ENCODE measurements at regions not wholly inside any gene's neighbourhood (a gene's known extent, or its start where the extent isn't known, plus 50 kb on each side); places are given as distances from the start of the nearest gene placed in this dataset.

DNA sequence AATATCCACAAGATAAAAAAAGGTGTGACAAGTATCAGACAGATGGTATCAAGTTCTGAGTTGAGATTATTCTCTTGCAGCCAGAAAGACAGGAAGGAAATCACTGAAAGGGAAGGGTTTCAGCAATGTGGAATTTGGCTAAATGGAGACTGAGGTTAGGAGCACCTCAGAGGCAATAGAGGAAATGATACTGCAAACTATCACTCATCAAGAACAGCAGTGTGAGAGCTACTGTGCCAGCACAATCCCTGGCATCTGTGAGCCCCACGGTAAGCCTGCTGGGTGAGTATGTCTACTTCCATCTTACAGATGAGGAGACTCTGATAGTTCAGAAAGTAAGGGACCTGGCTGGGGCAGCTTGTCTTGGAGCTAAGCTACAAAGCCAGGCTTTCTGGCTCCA, 162.0 kb downstream of the SALL1 start:
- no peak for DNase-seq
- Histone ChIP-seq H3K27me3 (ENCODE audit: insufficient read depth, low read length, poor library complexity) (no peaks in the 10 kb centered on the region), H3K4me1 (ENCODE audit: insufficient read depth, low read length) (no peaks in the 10 kb centered on the region), H3K9ac (ENCODE audit: low read depth, low read length) (no peak overlapping the region), H3K36me3 (ENCODE audit: insufficient read depth, low read length) (no peaks in the 10 kb centered on the region), H3K4me3 (ENCODE audit: low read depth in 1 of 2, low read length in 2 of 2) (no peak overlapping the region), H3K79me2 (ENCODE audit: insufficient read depth, low read length) (no peaks in the 10 kb centered on the region), H2AFZ (ENCODE audit: low read depth, low read length) (no peak overlapping the region), H3K9me3 (ENCODE audit: insufficient read depth, low read length, severe bottlenecking) (no peaks in the 10 kb centered on the region), H4K20me1 (ENCODE audit: insufficient read depth, low read length) (no peaks in the 10 kb centered on the region), H3K27ac (ENCODE audit: low read length) (no peak overlapping the region), H3K4me2 (ENCODE audit: insufficient read depth, low read length) (no peak overlapping the region)
- no peak for ATAC-seq (ENCODE audit: insufficient read depth, low read depth)
- TF ChIP-seq, protein P1, sequence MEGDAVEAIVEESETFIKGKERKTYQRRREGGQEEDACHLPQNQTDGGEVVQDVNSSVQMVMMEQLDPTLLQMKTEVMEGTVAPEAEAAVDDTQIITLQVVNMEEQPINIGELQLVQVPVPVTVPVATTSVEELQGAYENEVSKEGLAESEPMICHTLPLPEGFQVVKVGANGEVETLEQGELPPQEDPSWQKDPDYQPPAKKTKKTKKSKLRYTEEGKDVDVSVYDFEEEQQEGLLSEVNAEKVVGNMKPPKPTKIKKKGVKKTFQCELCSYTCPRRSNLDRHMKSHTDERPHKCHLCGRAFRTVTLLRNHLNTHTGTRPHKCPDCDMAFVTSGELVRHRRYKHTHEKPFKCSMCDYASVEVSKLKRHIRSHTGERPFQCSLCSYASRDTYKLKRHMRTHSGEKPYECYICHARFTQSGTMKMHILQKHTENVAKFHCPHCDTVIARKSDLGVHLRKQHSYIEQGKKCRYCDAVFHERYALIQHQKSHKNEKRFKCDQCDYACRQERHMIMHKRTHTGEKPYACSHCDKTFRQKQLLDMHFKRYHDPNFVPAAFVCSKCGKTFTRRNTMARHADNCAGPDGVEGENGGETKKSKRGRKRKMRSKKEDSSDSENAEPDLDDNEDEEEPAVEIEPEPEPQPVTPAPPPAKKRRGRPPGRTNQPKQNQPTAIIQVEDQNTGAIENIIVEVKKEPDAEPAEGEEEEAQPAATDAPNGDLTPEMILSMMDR (IDR thresholded peaks at IDR 0.05; ENCODE audit: borderline replicate concordance, extremely low read depth, low read length, poor library complexity, severe bottlenecking): no peak
- no peak for TF ChIP-seq EZH2 (IDR thresholded peaks at IDR 0.05; ENCODE audit: borderline replicate concordance, low read depth, low read length, severe bottlenecking)

DNA sequence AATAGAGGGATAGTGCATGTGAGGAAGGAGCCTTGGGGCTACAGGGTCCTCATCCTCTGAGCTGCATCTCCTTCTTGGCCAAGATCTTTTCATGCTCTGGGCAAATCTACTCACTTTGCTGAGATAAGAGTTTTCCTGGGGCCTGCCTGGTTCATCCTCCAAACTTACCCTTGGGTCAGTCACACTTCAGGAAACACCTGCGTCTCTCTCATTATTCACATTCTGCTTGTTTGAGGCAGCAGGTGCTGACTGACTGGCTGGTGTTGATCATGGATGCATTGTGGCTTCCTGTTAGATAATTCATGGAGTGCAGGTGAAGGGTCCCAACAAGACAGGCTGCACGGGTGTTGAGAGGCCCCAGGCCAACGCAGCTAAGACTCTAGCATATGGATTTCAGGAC, 162.6 kb downstream of the SALL1 start:
- Histone ChIP-seq H3K9ac (ENCODE audit: low read depth, low read length) (no peak overlapping the region), H3K4me2 (ENCODE audit: insufficient read depth, low read length) (no peak overlapping the region), H3K9me3 (ENCODE audit: insufficient read depth, low read length, severe bottlenecking) (no peaks in the 10 kb centered on the region), H3K79me2 (ENCODE audit: insufficient read depth, low read length) (no peaks in the 10 kb centered on the region), H3K27ac (ENCODE audit: low read length) (no peak overlapping the region), H3K27me3 (ENCODE audit: insufficient read depth, low read length, poor library complexity) (no peaks in the 10 kb centered on the region), H3K36me3 (ENCODE audit: insufficient read depth, low read length) (no peaks in the 10 kb centered on the region), H4K20me1 (ENCODE audit: insufficient read depth, low read length) (no peaks in the 10 kb centered on the region), H3K4me3 (ENCODE audit: low read depth in 1 of 2, low read length in 2 of 2) (no peak overlapping the region), H3K4me1 (ENCODE audit: insufficient read depth, low read length) (no peaks in the 10 kb centered on the region), H2AFZ (ENCODE audit: low read depth, low read length) (no peak overlapping the region)
- DNase-seq (no peak), ATAC-seq (ENCODE audit: insufficient read depth, low read depth) (no peak)
- TF ChIP-seq, protein P1 (IDR thresholded peaks at IDR 0.05; ENCODE audit: borderline replicate concordance, extremely low read depth, low read length, poor library complexity, severe bottlenecking): no peak
- TF ChIP-seq EZH2 (IDR thresholded peaks at IDR 0.05; ENCODE audit: borderline replicate concordance, low read depth, low read length, severe bottlenecking): no peak

DNA sequence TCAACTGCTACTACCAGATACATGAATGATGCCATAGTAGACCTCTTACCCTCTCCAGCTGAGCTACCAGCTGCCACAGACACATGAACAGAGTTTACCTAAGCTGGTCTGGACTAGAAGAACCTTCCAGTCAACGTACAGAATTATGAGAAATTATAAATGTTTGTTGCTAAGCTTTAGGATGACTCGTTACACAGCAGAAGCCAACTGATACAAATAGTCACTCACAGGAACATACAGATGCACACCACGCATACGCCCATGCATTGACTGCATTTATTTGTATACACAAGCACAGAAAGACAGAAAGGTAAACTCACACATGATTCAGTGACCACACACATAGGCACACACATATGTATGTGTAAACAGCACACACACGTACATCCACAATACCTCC, 164.6 kb downstream of the SALL1 start:
- Histone ChIP-seq H3K36me3 (ENCODE audit: insufficient read depth, low read length) (no peaks in the 10 kb centered on the region), H3K4me1 (ENCODE audit: insufficient read depth, low read length) (no peaks in the 10 kb centered on the region), H2AFZ (ENCODE audit: low read depth, low read length) (no peak overlapping the region), H3K4me2 (ENCODE audit: insufficient read depth, low read length) (no peak overlapping the region), H3K27me3 (ENCODE audit: insufficient read depth, low read length, poor library complexity) (no peaks in the 10 kb centered on the region), H3K79me2 (ENCODE audit: insufficient read depth, low read length) (no peaks in the 10 kb centered on the region), H4K20me1 (ENCODE audit: insufficient read depth, low read length) (no peaks in the 10 kb centered on the region), H3K4me3 (ENCODE audit: low read depth in 1 of 2, low read length in 2 of 2) (no peak overlapping the region), H3K27ac (ENCODE audit: low read length) (no peak overlapping the region), H3K9ac (ENCODE audit: low read depth, low read length) (no peak overlapping the region), H3K9me3 (ENCODE audit: insufficient read depth, low read length, severe bottlenecking) (no peaks in the 10 kb centered on the region)
- ATAC-seq (ENCODE audit: insufficient read depth, low read depth) (no peak), DNase-seq (no peak)
- TF ChIP-seq, protein P1 (IDR thresholded peaks at IDR 0.05; ENCODE audit: borderline replicate concordance, extremely low read depth, low read length, poor library complexity, severe bottlenecking): no peak
- no peak for TF ChIP-seq EZH2 (IDR thresholded peaks at IDR 0.05; ENCODE audit: borderline replicate concordance, low read depth, low read length, severe bottlenecking)

DNA sequence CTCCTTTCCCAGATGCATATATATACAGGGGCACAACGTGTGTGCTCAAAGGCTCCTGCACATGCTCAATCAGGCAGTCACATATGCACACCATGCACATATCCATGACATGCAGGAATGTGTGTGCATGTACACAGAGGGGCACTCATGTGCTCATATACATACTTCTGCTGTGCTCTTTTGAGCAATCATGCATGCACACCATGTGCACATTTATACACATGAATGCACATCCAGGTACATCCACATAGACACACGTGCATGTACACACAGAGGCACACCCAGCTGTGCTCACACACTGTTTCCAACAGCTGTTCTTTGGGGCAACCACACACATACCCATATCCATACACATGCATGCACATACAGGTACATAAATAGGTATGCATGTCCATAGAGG, 165.3 kb downstream of the SALL1 start:
- no peak overlapping the region for H2AFZ ChIP-seq (ENCODE audit: low read depth, low read length)
- no peaks in the 10 kb centered on the region for H4K20me1 ChIP-seq (ENCODE audit: insufficient read depth, low read length)
- no peak overlapping the region for H3K4me2 ChIP-seq (ENCODE audit: insufficient read depth, low read length)
- H3K4me1 ChIP-seq (ENCODE audit: insufficient read depth, low read length): no peaks in the 10 kb centered on the region
- H3K36me3 ChIP-seq (ENCODE audit: insufficient read depth, low read length): no peaks in the 10 kb centered on the region
- no peak for ATAC-seq (ENCODE audit: insufficient read depth, low read depth)
- DNase-seq: no peak
- H3K9ac ChIP-seq (ENCODE audit: low read depth, low read length): no peak overlapping the region
- no peak for TF ChIP-seq EZH2 (IDR thresholded peaks at IDR 0.05; ENCODE audit: borderline replicate concordance, low read depth, low read length, severe bottlenecking)
- TF ChIP-seq, protein P1 (IDR thresholded peaks at IDR 0.05; ENCODE audit: borderline replicate concordance, extremely low read depth, low read length, poor library complexity, severe bottlenecking): no peak
- no peaks in the 10 kb centered on the region for H3K27me3 ChIP-seq (ENCODE audit: insufficient read depth, low read length, poor library complexity)
- no peak overlapping the region for H3K27ac ChIP-seq (ENCODE audit: low read length)
- H3K9me3 ChIP-seq (ENCODE audit: insufficient read depth, low read length, severe bottlenecking): no peaks in the 10 kb centered on the region
- no peaks in the 10 kb centered on the region for H3K79me2 ChIP-seq (ENCODE audit: insufficient read depth, low read length)
- H3K4me3 ChIP-seq (ENCODE audit: low read depth in 1 of 2, low read length in 2 of 2): no peak overlapping the region

Data from DND-41 (cell line).